IPS-11a (cell line): ENCODE measurements at regions not wholly inside any gene's neighbourhood (a gene's known extent, or its start where the extent isn't known, plus 50 kb on each side); places are given as distances from the start of the nearest gene placed in this dataset.

Experiments used
- H3K4me3 ChIP-seq: one replicate; pipeline ENCODE4 v1.5.1; 2013; ENCODE audit warnings: low read depth, low read length, control low read depth

GRCh38 chr18:78021196-78021595 lies 771.5 kb downstream of the GALR1 start:
- no peak overlapping the region for H3K4me3 ChIP-seq

GRCh38 chr18:78031589-78031988 lies 781.9 kb downstream of the GALR1 start:
- H3K4me3 ChIP-seq, result no peak overlapping the region

GRCh38 chr18:78031991-78032390 lies 782.3 kb downstream of the GALR1 start:
- no peak overlapping the region for H3K4me3 ChIP-seq

DNA sequence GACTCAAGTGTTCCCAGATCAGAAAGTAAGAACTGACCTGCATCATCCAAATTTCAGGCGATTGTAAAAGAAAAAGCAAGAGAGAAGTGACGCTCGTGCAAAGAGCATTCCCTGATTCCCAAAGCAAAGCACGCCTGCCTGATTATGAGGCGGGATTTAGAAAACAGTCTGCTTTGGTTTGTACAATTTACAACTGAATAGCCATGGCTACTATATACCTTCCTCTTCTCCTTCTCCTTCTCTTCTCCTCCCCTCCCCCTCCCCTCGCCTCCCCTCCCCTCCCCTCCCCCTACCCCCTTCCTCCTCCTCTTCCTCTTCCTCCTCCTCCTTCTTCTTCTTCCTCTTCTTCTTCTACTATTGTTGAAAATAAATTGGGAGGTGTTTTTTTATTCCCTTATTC lies 782.9 kb downstream of the GALR1 start:
- H3K4me3 ChIP-seq, result no peak overlapping the region

GRCh38 chr18:78034755-78035154 lies 785.1 kb downstream of the GALR1 start:
- no peak overlapping the region for H3K4me3 ChIP-seq

- H3K4me3 ChIP-seq, result no peak overlapping the region
Measured at GRCh38 chr18:78041218-78041617, 791.6 kb downstream of the GALR1 start.

- no peak overlapping the region for H3K4me3 ChIP-seq
Measured at GRCh38 chr18:78046631-78047030, 797.0 kb downstream of the GALR1 start.

GRCh38 chr18:78049281-78049680 lies 799.6 kb downstream of the GALR1 start:
- H3K4me3 ChIP-seq, result no peak overlapping the region

DNA sequence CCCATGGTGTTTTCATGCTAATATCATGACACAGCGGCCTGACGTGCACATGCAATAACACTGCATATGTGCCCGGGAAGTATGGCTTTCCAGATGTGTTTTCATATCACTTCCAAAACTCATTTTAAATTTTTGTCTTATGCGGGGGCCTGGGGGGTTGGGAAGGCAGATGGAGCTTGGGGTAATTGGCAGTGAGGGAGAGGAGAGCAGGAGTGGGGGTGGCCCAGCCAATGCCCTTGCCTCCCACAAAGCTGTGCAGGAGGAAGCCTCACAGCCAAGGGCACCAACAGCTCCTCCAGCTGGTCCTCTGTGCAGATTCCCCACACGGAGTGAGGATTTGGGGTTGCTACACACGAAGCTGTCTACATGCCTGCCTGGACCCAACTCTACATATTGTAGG lies 805.2 kb downstream of the GALR1 start:
- H3K4me3 ChIP-seq, result no peak overlapping the region

GRCh38 chr18:78056011-78056410 lies 806.4 kb downstream of the GALR1 start:
- H3K4me3 ChIP-seq, result no peak overlapping the region

- H3K4me3 ChIP-seq, result no peak overlapping the region
Measured at GRCh38 chr18:78069784-78070664, 820.4 kb downstream of the GALR1 start.

- no peak overlapping the region for H3K4me3 ChIP-seq
Measured at GRCh38 chr18:78071166-78071710, 821.6 kb downstream of the GALR1 start.

DNA sequence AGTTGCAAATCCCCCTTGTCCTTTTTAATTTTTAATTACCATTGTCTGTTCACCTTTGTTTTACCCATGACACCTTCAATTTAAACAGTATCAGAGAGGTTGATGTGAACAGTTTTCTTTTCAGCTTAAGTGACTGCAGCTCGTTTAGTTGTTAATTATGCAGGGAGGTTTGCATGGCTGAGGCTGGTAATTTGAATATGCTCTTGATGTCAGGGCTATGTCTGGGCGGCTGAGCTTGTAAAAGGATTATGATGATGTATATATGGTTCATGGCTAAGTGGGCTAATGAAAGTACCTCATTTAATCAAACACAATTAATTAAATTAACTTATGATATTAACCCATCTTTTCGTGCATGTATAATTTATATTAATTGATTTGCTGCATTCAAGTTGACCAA lies 822.1 kb downstream of the GALR1 start:
- no peak overlapping the region for H3K4me3 ChIP-seq

DNA sequence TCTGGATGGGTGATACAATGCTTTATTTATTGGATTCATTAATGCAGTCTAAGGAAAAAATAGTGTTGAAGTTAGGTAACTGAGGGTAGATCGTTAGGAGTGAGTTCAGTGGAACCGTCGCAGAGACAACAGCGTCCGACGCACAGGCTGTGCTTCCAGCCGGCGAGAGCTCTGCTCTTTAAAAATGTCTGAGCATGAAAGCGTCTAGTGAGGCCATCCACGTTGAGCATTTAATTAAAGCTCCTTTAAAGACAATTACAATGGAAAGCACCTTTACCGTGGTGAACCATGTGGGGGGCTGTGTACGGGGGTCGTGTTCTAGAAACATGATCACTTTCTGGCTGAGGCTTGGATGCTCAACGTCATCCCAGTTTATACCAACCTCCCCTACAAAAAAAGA lies 822.7 kb downstream of the GALR1 start:
- H3K4me3 ChIP-seq, result no peak overlapping the region

DNA sequence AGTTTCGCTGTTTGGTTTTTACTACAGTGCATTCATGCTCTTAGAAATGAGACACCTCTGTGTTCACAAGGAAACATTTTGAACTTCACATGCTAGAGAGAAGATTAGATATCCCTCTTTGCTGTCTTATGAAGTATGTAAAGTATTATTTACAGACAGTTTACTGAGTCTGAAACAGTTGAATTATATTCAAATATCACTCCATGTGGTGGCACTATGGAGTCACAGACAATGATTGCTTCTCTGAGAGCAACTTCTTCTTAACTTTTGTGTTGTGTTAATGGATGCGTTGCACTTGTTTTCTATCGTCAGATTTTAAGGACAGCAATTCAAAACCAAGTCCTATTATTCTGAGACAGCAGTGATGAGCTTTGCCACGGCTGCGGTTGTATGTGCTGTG lies 823.6 kb downstream of the GALR1 start:
- no peak overlapping the region for H3K4me3 ChIP-seq

GRCh38 chr18:78074400-78075020 lies 824.9 kb downstream of the GALR1 start:
- H3K4me3 ChIP-seq, result no peak overlapping the region

DNA sequence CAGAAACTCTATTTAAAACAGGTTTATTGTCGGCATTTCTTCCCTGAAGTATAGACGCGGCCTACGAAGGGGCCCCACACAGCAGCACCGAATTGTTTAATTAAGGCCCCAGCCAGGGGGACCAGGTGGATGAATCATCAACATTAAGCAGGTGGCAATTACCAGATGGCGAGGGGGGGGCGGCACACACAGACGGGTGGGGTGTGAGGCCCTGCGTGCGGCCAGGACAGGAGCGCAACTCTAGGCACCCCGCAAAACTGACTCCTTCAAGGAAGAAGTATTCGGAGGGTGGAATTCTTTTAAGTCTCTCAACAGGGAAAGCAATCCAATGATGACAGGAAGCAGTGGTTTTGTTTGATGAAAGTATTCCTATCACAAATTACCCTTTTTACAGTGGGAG lies 830.4 kb downstream of the GALR1 start:
- no peak overlapping the region for H3K4me3 ChIP-seq

DNA sequence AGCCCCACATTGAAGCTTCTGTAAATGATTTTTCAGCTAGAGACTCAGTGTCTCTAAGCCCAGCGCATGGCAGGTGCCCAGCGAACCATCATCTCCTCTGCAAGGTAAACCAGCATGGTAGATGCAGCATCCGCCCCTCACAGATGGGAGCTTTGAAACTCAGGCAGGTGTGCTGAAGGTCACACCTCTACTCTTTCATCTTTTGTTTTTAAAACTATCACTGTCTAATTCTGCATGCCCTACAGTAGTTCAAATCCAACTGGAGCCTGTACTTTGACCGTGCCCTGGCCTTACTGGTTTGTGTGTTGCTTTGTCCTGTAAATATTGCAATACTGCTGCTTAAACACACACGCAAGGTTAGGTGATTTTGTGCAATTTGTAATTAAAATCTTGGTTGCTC lies 831.1 kb downstream of the GALR1 start:
- no peak overlapping the region for H3K4me3 ChIP-seq

- H3K4me3 ChIP-seq, result no peak overlapping the region
Measured at GRCh38 chr18:78082816-78083215, 833.2 kb downstream of the GALR1 start.

GRCh38 chr18:78085241-78086185 lies 835.9 kb downstream of the GALR1 start:
- H3K4me3 ChIP-seq, result no peak overlapping the region

DNA sequence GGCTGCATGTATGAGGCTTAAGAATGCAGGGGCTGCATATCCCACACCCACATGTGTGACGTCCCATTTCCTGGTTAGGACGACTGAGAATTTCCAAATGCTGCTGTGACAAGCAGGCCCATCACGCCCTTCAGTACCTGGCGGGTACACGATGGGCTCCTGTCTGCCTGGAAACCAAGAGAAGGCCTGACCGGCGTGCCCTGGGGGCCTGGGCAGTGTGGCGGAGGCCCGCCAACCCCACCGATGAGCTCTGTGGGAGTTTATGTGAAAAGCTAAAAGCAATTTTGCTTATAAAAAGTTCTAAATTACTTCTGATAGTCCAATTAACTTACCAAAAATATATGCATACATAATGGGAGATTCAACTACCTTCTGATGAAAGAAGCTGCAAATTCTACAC lies 837.3 kb downstream of the GALR1 start:
- H3K4me3 ChIP-seq, result no peak overlapping the region
